Activated CD4-positive, alpha-beta T cell treated with anti-CD3 and anti-CD28 coated beads, Interleukin-2, amount 50 U/mL, for 24 hours (primary cell): ENCODE measurements at regions not wholly inside any gene's neighbourhood (a gene's known extent, or its start where the extent isn't known, plus 50 kb on each side); places are given as distances from the start of the nearest gene placed in this dataset.

Source experiments
- DNase-seq, 2 donors: peaks; one replicate each; pipeline ENCODE4 v3.0.0-alpha.2; 2020; ENCODE audit warnings: low read depth in 1 of 2, low spot score in 1 of 2

DNA sequence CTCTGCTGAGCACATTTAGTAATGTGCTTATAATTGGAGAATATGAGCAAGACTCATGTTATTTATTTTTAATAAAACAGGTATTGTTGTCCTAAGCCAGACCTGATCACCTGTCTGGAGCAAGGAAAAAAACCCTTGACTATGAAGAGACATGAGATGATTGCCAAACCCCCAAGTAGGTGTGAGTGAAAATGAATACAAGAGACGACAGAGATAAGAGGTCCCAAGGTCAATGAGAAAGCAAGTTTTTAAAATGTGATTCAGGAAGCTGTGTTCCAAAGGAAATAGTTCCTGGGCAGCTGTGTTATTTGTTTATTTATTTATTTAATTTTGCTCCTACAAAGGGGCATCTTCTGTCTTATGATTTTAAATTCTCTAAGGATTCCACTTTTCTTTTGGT lies 83.1 kb downstream of the ZNF486 start:
- no peak for DNase-seq
